ENCODE measurements at regions not wholly inside any gene's neighbourhood (a gene's known extent, or its start where the extent isn't known, plus 50 kb on each side); places are given as distances from the start of the nearest gene placed in this dataset.

DNA sequence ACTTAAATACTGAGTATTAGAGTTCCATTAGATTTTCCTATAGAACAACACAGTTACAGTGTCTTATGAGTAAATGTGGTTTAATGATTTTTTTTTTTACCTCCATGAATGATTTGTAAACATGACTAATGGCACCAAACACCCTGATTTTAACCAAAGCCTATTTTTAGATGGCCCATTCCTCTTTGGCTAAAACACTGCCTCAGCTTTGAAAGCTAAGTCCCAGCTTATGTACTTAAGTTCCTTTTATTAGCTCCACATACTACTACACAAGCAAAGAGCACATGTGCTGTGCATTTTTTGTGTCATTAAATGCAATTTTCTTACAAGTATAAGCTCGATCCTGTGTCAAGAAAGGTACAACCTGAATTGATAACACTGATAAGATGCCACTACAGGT lies 575.6 kb upstream of the PITX2 start:
- DNase-seq, result no peak

DNA sequence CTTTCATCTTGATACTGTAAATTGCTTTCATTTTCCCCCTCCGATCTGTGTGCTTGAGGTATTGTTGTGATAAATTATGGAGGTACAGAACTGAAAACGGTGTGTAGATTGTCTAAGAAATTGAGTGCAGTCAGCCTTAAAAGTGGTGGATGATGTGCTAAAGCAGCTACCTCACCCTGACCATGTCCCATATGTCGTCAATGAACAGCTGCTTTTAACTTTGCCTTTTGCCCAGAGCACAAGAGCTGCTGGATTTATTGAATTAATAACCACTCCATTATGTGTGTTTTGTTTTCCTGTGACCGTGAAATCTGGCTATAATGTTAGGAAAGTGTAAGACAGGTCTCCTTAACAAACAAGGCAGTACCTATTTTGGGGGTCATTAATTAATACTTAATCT lies 581.9 kb upstream of the PITX2 start:
- DNase-seq, result no peak

DNA sequence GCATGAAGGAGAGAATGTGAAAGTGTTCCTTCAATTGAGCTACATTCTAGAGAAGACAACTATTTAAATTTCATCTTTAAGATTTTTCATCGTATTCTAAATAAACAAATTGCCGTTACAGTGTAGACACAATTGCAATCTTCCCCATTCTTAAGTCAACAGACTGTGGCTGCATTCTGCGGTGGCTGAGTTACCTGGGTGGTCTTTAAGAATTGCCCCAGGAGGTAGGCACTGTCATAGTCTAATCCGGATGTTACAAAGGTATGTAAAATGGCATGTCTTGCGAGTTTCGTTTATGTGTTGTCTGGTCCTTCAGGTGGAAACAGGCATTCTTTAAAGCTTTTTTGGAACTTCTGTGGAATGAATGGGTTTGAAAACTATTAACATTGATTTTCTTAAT lies 586.1 kb upstream of the PITX2 start:
- DNase-seq, result no peak

DNA sequence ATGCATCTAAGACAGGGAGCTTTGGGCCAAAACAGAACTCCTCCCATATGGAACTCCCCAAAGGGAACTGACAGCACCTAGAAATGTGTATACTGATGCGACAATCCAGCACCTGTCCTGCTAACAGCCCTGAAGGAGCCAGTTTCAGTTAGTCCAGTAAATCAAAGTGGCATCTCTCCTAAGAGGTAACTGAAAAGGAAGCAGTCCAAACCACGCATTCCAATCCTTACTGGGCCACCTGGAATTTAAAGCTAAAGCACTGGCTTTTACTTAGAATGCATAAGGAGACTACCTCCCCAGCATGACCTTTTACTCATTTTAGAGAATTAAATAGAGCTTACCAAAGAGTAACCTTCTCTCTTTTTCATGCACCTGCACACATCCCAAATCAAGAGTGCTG lies 586.8 kb upstream of the PITX2 start:
- no peak for DNase-seq

DNA sequence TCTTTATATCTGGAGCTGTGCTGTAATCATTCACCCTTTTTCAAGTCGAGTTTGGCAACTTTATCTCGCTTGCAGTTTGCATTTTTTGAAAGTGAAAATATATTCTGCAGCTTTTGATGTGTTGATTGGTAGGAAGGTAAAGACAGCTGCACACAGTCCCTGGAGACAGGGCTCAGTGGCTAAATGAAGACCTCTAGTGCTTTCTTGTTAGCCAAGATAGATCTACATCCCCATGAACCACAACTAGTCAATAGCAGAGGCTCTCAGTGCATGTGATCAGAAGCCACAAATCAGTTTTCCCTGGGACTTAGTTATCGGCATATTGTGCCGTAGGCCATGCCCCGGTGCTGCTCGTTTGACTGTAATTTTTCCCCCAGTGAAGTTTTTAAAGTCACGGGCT lies 587.7 kb upstream of the PITX2 start:
- no peak for DNase-seq

DNA sequence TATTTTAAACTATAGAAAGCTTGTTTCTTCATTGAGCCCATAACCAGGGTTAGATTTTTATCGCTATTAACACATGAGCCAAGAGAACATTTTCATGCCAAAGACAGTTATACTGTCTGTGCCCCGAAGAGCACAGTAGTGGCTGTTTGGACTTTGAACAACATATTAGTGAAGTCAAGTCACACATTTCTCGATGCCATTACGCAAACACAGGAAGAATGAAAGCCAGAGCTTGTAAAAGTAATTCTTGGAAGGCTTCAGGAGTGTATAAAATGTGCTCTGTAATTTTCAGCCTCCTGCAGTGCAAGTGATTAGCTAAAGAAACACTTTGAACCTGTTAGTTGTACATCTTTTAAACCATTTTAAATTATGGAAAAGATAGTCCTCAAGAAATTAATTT lies 590.7 kb upstream of the PITX2 start:
- DNase-seq, result no peak

DNA sequence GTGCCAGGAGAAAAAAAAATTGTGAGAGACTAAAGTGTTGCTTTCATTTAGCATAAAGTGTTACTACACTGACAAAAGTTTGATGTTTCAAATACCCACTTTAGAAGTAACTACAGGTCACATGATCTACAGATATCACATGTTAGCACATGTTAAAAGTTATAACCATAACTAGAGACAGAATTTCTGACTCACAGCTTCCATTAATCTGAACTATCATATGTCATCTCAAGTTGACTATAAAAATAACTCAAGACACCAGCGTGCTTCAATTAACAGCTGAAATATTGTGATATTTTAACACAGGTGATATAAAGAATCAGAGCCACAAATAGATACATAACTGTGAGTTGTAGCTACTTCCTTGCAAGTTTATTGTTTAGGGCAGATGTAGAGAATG lies 591.5 kb upstream of the PITX2 start:
- no peak for DNase-seq

DNA sequence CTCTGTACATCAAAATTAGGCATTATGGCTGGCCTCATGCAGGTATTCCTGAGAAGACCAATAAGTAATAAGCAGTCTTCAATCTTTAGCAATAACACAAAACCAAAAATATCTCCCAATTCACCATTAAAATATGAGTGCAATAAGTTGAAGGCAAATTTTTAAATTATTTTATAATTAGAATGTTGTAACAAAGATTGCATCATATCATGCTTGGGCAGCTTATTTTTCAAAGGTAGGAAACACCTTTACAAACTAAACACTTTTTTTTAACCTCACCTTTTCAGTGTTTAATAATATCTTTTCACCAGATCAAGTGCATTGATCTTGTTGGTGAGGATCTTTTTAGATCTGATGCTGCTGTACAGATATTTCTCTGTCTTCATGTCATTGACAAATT lies 592.9 kb upstream of the PITX2 start:
- no peak for DNase-seq

DNA sequence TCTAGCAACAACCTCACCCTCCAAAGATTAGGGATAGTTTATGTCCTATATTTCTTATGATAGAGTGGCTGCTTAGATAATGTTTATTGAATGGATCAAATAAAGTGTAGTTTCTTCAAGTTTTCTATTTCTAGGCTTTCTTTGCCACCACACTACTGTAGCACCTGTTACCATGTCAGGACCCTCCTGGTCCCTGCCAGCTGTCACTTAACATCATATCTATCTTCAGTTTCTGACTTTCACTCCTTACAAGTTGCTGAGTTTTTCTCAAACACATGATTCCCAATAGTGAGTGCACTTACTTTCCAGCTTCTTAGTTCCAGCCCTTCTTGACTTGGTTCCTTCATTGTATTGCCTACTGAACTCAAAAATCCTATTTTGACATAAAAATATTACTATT lies 593.9 kb upstream of the PITX2 start:
- DNase-seq, result no peak

DNA sequence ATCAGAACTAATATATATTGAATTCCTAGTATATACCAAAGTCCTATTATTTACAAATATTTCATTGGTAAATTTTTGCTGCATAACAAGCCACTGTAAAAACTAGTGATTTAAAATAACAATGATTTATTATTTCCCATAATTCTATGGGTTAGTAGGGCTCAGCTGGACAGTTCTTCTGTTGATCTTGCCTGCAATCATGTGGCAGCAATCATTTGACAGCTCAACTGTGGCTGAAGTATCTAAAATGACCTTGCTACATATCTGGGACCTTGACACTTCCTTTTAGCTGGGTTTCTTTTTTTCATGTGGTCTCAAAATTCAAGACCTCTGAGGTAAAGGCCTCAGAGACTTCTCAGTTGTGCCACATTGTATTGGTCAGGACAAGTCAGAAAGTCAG lies 598.5 kb upstream of the PITX2 start:
- DNase-seq, result no peak

DNA sequence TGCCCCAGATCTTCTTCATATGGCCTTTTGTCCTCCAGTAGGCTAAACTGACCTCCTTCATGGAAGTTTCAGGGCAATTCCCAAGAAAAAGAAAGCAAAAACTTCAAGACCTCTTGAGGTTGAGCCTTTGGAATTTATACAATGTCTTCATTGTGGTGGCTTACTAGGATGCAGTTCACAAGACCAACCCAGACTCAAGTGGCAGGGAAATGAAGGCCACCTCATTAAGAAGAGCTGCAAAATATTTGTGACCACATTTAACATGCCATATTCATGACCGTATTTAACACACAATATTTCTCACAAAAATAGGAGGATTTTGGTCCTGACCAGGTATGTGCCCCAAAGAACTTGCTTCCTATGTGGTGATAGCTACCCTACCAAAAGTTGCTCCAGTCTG lies 605.5 kb upstream of the PITX2 start:
- DNase-seq, result no peak

DNA sequence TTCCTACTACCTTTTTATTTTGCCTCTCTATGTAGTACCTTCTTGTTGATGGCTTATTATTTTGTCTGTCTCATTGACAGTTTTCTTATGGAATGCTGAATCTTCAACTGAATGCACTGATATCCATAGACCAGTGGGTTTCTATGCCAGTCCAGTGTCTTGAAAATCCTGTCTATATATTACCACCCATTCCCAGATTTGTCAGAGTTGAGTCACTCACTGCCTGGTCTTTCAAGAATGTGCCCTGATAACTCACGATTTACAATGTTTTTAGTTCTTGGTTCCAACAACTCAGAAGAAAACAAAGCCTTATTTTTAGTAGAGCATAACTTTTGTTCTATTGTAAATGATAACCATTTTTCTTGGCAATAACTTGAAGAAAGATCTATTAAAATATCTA lies 606.0 kb upstream of the PITX2 start:
- no peak for DNase-seq

DNA sequence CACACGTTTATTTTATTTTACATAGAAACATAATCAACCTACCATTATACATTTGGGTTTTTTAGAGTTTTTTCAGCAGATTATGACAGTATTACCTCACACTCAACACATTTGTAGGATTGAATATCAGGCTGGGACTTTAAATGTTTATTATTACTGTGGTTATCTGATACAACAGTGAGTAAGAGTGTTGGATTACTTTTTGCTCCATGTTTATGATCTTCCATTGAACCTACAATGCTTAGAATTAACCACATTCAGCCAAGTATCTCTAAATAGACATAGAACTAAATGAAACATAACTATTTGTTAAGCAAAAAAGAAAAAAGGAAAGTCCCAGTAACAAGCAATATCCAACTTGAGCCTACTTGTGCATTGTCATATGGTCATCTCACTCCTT lies 607.4 kb upstream of the PITX2 start:
- DNase-seq, result no peak

DNA sequence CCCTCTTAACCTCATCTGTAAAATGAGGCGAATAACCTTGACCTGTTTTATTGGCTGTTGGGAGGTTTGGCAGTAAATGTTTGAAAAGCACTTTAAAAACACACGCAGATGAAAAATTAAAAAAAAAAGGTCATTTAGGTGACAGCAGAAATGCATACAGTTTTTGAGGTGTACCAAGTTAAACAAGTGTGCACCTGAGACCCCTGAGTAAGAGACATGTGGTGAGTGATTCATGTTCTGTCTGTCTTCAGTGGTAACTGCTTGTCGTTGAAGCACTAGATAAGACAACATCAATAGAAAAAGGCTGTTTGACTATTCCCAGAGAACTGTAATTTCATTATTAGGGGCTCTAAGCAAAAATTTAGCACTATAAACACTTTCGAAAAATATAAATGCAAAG lies 608.4 kb upstream of the PITX2 start:
- no peak for DNase-seq

DNA sequence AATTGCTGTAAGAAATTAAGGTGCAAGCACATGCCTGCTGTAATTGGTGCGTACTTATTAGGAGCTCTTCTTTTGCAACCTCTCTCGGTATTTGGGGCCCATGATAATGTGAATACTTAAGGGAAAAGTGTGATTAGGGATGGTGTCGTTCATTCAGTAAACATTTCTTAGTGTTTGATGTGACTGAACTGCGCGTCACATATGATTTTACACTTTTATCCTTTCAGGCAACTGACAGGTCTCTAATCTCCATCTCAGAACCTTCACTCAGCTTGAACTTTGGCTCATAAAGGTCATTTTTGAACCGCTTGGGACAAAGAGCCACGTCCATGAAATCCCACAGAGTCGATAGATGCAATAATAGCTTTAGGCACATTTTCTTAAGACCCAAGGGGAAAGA lies 612.1 kb upstream of the PITX2 start:
- DNase-seq, result no peak

DNA sequence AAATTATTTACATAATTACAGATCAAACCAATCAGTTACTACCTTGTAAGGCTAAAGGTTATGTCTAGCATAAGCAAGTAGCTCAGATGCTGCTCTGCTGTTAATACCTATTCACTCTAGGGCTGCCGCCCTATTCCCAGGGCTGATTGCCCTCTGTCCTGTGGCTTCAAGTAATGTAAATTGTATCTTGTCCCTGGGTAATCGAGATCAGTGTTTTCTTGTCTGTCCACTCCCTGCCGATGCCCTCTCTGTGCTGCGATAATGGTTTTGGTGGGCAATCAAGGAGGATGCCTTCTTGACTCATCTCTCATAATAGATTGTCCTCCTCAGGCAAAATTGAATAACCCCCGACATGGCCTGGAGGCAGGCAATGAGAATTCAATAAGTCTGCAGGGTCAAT lies 641.0 kb upstream of the PITX2 start:
- no peak for DNase-seq

DNA sequence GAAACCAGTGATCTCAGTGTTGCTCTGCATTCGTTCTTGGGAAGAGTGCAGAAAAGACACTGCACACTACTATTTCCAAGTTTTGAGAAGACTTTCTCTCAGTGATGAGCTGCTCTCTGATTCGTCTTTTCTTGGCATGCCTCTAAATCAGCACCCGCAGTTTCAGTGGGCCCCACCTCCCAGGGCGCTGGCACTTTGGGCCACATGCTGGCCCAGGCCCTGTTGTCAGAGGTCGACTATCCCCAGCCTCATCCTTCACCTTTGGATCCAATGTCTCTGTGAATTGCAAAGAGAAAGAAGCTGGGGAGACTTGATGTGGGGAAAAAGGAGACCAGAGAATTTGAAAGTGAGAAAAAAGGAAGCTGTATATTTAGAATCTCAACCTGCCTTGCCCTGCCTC lies 644.1 kb upstream of the PITX2 start:
- DNase-seq, result no peak

DNA sequence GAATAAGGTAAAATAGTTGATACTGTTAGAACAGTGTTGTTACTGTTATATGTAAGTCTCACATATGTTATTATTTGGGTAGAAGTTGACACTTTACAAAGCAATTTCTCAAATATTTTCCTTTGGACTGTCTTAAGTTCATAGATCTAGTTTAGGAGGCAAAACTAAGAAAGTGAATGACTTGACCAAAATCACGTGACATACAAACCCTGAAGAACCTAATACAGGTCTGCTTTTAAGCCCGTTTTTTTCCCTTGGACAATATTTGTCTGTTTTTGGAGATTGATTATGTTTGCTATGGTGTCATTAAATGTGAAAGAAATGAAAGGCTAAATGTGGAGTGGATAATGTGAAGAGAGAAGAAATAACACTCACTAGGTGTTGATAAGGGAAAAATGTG lies 644.9 kb upstream of the PITX2 start:
- DNase-seq, result no peak

DNA sequence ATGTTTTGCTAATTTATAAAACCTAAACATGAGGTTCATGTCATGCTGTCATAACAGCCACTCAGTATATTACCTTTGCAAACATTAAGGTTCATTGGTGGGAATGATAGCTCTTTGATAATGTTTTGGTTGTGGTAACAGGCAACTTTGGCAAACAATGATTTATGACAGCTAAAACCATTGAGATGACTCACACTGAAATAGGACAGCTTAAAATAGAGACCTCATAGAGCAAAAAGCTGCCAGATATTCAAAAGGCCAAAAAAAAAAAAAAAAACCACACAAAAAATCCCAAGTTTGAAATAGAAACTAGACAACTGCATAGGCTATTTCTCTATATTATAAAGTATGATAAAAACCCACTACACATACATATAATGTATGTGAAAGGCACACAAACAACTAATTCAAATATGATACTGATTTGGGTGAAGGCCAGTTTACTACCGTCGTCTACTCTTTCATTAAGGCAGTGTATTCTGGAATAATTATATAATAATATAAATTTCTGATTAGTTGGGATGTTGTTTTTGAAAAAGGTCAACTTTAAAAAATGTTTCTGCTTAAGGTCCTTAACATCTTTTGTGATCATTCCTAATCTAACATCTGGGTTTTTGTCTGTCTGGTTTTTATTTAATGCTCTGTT lies 646.0 kb upstream of the PITX2 start:
- DNase-seq, result no peak

DNA sequence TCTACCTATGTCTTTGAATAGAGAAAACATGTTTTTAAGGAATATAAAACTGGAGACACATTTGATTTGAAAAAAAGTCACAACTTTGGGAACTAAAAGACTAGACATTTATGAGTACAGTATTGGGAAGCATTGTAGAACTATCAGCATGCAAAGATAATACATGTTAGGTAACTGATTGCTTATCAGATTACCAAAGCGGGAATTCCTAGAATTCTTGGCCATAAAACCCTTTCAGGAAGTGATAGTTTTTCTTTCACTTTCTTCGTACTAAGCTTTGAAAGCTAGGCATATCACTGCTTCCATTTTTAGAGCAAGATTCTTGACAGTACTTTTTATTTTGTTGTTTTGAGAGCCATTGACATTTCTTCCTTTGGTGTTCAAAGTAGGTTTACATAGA lies 646.6 kb upstream of the PITX2 start:
- no peak for DNase-seq

DNA sequence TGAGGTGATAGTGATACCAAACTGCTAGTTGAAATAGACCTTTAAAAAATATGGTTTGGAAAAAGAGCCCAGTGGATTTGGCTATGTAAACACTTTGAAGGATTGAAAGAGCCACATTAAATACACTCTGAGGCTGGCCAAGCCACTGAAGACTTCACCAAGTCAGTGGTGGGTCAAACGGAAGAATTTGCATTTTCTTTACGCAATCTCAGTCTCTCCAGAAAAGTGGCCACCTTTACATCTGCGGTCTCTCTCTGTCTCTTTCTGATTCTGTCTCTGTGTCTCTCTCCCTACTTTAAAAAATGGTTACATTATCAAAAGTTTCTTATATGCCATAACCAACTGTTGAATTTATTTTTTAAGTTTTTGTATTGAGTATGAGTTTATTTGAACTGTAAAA lies 651.2 kb upstream of the PITX2 start:
- no peak for DNase-seq

DNA sequence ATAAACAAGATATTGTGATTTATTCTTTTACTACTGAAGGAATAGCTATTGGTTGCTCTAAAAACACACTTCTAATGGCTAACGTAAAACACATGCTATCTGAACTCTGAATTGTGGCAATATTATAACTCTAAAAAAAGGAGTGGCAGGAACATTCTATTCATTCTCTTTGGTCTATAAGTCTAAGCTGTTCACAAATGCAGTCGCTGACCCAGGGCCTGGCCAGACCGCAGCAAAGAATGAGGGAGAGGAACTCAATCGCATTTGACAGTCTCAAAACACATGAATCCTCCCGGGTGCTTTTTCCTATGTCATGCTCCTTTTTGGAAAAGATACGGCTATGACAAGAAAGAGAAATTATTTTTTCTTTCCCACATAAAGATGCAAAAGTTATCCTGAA lies 651.6 kb upstream of the PITX2 start:
- DNase-seq, result no peak

DNA sequence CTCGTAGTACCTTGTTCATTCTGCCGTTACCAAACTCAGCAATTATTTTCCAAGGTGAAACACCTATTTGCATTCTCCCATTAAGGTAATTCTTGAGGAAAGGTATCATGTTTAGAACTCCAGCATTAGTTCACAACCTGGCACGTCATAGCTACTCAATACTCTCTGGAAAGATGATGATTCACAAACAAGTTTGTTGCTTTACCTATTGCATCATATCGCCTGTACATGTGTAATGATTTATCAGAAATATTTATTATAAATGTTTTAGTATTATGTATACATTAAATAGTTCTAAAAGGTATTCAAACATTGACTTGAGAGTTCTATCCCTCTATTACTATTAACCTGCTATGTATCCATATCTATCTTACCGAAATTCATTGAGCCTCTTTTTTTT lies 658.3 kb upstream of the PITX2 start:
- DNase-seq, result no peak

DNA sequence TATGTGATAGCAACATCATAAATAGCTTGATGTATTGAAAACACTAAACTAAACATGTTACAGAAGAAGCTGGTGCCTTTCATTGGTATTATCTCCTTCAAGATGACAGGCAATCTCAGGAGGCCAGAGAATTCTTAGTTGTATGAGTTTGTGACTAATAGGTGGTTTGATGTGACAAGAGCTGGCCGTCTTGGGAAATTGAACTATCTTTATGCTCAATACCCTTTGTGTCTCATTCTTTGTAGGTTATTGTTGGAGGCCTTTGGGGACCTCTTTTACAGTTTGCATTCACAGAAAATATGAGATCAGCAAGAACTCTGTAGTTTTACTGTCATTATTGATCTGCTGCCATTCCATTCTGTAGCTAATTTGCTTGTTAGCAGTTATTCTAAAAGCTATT lies 659.2 kb upstream of the PITX2 start:
- DNase-seq, result no peak

DNA sequence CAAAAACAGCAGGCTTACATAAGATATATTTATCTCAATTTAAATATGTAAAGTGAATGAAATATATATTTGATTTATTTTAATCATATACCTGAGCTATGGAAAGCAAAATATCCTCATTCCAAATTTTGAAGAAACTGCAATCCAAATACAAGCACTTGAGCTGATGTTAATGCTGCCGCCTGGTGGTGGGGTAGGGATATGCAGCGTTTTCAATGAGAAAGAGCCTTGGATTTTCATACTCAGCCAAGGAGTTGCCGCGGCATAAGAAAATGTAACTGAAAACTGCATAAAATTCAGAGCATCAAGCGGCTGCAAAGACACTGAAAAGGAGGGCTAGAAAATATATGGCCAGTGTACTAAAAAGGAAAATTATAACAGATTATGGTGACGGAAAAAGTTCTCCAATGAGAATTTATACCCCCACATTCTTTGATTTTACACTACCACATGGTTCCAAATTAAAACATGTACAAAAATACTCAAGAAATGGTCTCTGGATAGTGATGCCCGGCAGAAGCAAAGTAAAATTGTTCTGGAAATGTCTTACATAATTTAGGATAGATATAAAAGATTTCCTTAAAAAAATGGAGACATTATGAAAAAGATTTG lies 660.3 kb upstream of the PITX2 start:
- no peak for DNase-seq

DNA sequence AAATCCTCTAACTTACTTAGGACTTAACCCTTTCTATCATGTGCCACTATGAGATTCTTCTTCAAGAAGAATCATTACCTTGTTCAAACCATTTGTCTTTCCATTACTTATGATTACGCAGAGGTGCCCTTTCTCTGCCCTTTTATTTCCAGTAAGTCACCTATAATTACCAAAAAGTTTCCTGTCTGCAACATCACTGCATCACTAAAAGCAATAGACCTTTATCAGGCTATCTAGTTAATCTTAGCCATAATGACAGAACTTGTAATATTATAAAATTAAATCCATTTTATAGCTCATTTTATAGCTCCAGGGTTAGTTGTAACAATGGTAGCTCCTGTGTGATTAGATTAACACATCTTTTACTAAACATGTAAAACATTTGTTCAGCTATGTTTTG lies 673.6 kb upstream of the PITX2 start:
- DNase-seq, result no peak

Data from NCI-H2029 (cell line).